HEK293 (cell line): ENCODE measurements at regions not wholly inside any gene's neighbourhood (a gene's known extent, or its start where the extent isn't known, plus 50 kb on each side); places are given as distances from the start of the nearest gene placed in this dataset.
"Not testable (repeated sequence)": the region's sequence is repeated elsewhere in the genome, so short reads cannot be mapped to it uniquely, and the experiment has no call there.

Experiments
- CTCF ChIA-PET: fragments of 350-600 bp; formaldehyde crosslinking; extraction: SDS; loops from one replicate; lab custom pipeline; 2021; ENCODE audit warnings: antibody characterized with exemption; lab: Yijun Ruan, JAX
- POLR2A ChIA-PET: fragments of 300-600 bp; formaldehyde crosslinking; extraction: SDS; loops from one replicate; lab custom pipeline; 2020; ENCODE audit warnings: antibody characterized with exemption, inconsistent platforms; lab: Yijun Ruan, JAX
- H3K27ac ChIP-seq: fragments of 200-500 bp; sonication (Bioruptor generic); 2 replicates; pipeline ENCODE4 v1.5.1; 2014; ENCODE audit warnings: low read depth, low read length, control low read depth, inconsistent platforms; ENCODE audit errors: extremely low read depth
- H3K36me3 ChIP-seq, 2 experiments: fragments of 200-500 bp in 1 of 2; sonication (Bioruptor generic) in 1 of 2; 1 replicate in 1 of 2; 2 replicates in 1 of 2; pipeline ENCODE4 v1.5.1; 2014 to 2017; ENCODE audit warnings: inconsistent platforms in 2 of 2, low read length in 2 of 2; ENCODE audit not compliant: control insufficient read depth in 2 of 2, insufficient read depth in 1 of 2
- H3K4me1 ChIP-seq: fragments of 200-500 bp; sonication (Bioruptor generic); 2 replicates; pipeline ENCODE4 v1.5.1; 2014; ENCODE audit warnings: mild to moderate bottlenecking, low read length, inconsistent platforms; ENCODE audit not compliant: control insufficient read depth, insufficient read depth
- H3K4me3 ChIP-seq: 2 replicates; pipeline ENCODE4 v1.5.1; 2011; ENCODE audit warnings: low read depth, mild to moderate bottlenecking, control low read depth, low read length, moderate library complexity
- H3K9me3 ChIP-seq: fragments of 200-500 bp; sonication (Bioruptor generic); 2 replicates; pipeline ENCODE4 v1.5.1; 2014; ENCODE audit warnings: low read depth, low read length, inconsistent platforms; ENCODE audit not compliant: control insufficient read depth, insufficient read depth
- ZNF433 ChIP-seq: fragments of 450-650 bp; formaldehyde crosslinking; IDR thresholded peaks from 2 replicates; pipeline ENCODE4 v1.5.1; 2016; ENCODE audit warnings: missing biosample characterization, missing genetic modification characterization, low read depth

DNA sequence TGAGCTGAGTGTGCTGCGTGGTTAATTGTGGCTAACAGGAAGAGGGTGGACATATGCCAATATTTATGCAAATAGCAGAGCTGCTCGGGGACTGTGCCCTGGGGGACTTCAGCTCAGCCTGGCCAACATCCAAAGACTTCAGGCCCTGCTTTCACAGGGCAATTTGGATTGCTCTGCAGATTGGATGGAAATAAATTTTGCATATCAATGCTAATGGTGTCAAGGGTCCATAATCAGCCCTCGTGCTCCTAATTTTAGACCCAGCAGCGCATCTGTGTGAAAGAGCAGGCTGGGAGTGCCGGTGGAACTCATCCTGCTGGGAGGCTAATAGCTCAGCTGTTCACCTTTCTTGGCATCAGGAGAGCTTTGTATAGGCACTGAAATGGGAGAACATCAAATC is 270.1 kb downstream of the TCERG1L start (continued):
- TF ChIP-seq ZNF433 (tag by site-specific recombination): no peak

DNA sequence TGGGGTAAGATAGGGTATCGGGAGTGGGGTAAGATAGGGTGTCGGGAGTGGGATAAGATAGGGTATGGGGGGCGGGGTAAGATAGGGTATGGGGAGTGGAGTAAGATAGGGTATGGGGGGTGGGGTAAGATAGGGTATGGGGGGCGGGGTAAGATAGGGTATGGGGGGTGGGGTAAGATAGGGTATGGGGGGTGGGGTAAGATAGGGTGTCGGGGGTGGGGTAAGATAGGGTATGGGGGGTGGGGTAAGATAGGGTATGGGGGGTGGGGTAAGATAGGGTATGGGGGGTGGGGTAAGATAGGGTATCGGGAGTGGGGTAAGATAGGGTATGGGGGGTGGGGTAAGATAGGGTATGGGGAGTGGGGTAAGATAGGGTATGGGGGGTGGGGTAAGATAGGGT is 269.5 kb downstream of the TCERG1L start:
- H3K27ac ChIP-seq, H3K9me3 ChIP-seq, H3K4me1 ChIP-seq, CTCF ChIA-PET, H3K4me3 ChIP-seq, H3K36me3 ChIP-seq, POLR2A ChIA-PET: not testable (repeated sequence)
